BLaER1 (cell line): ENCODE measurements at regions not wholly inside any gene's neighbourhood (a gene's known extent, or its start where the extent isn't known, plus 50 kb on each side); places are given as distances from the start of the nearest gene placed in this dataset.
A peak's percentile ranks its signal among the peaks of the same experiment; 100 is the strongest.

Experiments
- H3K27ac ChIP-seq: shearing (Covaris generic); formaldehyde crosslinking; 2 replicates; pipeline ENCODE4 v1.8.1; 2022
- H3K27me3 ChIP-seq: shearing (Covaris generic); formaldehyde crosslinking; 2 replicates; pipeline ENCODE4 v1.8.1; 2022
- H3K36me3 ChIP-seq: shearing (Covaris generic); formaldehyde crosslinking; 2 replicates; pipeline ENCODE4 v1.8.1; 2022
- H3K4me1 ChIP-seq: shearing (Covaris generic); formaldehyde crosslinking; 2 replicates; pipeline ENCODE4 v1.8.1; 2022
- H3K4me2 ChIP-seq: shearing (Covaris generic); formaldehyde crosslinking; 2 replicates; pipeline ENCODE4 v1.8.1; 2022
- H3K4me3 ChIP-seq: shearing (Covaris generic); formaldehyde crosslinking; 2 replicates; pipeline ENCODE4 v1.8.1; 2022
- H3K9ac ChIP-seq: shearing (Covaris generic); formaldehyde crosslinking; 2 replicates; pipeline ENCODE4 v1.8.1; 2022
- H3K9me3 ChIP-seq: shearing (Covaris generic); formaldehyde crosslinking; 2 replicates; pipeline ENCODE4 v1.8.1; 2022
- H4K20me1 ChIP-seq: shearing (Covaris generic); formaldehyde crosslinking; 2 replicates; pipeline ENCODE4 v1.8.1; 2022
- Cebpa-rat ChIP-seq: shearing (Covaris generic); IDR thresholded peaks from 2 replicates; pipeline ENCODE4 v1.8.1; 2022

DNA sequence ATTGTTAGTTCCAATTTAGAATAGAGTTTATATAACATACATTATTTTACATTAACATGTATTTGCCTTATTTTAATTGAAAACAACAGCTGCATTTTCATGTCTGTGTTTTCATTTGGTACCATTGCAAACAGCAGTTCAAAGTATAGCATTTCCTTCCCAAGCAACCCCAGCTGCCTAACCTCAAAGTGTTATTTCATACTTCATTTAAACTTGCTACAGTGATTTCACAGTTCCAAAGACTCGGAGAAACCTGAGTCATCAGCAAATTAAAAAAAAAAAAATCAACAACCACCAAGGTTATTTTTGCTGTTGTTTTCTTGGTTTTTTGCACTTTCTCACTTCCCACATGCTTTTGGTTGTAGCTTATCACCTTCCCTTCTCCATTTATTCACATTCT, 236.5 kb upstream of the SPHKAP start:
- Histone ChIP-seq H3K4me2 (peak overlapping the region; percentile 44), H3K36me3 (no peaks in the 10 kb centered on the region), H3K4me1 (peaks cover 23% of the 10 kb centered on the region), H3K4me3 (no peak overlapping the region), H3K9me3 (peaks cover 4% of the 10 kb centered on the region; the same call in 1 of the 2 replicates), H3K27ac (no peak overlapping the region), H3K9ac (no peak overlapping the region), H4K20me1 (no peaks in the 10 kb centered on the region), H3K27me3 (no peaks in the 10 kb centered on the region)
- no peak for TF ChIP-seq Cebpa-rat

- TF ChIP-seq Cebpa-rat = no peak
- Histone ChIP-seq H3K36me3 (no peaks in the 10 kb centered on the region), H4K20me1 (no peaks in the 10 kb centered on the region), H3K27ac (no peak overlapping the region), H3K27me3 (no peaks in the 10 kb centered on the region), H3K4me3 (no peak overlapping the region), H3K9me3 (peaks cover 4% of the 10 kb centered on the region; the same call in 1 of the 2 replicates), H3K9ac (no peak overlapping the region), H3K4me1 (peaks cover 23% of the 10 kb centered on the region), H3K4me2 (0 out of 2 replicates have a peak overlapping the region, but pooled peaks have one; percentile 44)
These were observed 236.0 kb upstream of the SPHKAP start for GRCh38 chr2:228417526-228417925.

GRCh38 chr2:228410061-228410460, 228.6 kb upstream of the SPHKAP start:
- Histone ChIP-seq H4K20me1 (no peaks in the 10 kb centered on the region), H3K4me2 (no peak overlapping the region), H3K4me3 (no peak overlapping the region), H3K4me1 (no peaks in the 10 kb centered on the region), H3K9ac (no peak overlapping the region), H3K36me3 (no peaks in the 10 kb centered on the region), H3K27ac (no peak overlapping the region), H3K27me3 (no peaks in the 10 kb centered on the region), H3K9me3 (no peaks in the 10 kb centered on the region)
- no peak for TF ChIP-seq Cebpa-rat

- Histone ChIP-seq H3K36me3 (no peaks in the 10 kb centered on the region), H3K4me1 (no peaks in the 10 kb centered on the region), H3K4me2 (no peak overlapping the region), H3K9me3 (no peaks in the 10 kb centered on the region), H4K20me1 (no peaks in the 10 kb centered on the region), H3K9ac (no peak overlapping the region), H3K27me3 (no peaks in the 10 kb centered on the region), H3K27ac (no peak overlapping the region), H3K4me3 (no peak overlapping the region)
- no peak for TF ChIP-seq Cebpa-rat
These were observed 228.0 kb upstream of the SPHKAP start for GRCh38 chr2:228409493-228409892.

GRCh38 chr2:228408529-228409227, 227.2 kb upstream of the SPHKAP start:
- Histone ChIP-seq H3K4me1 (no peaks in the 10 kb centered on the region), H4K20me1 (no peaks in the 10 kb centered on the region), H3K4me3 (no peak overlapping the region), H3K27ac (no peak overlapping the region), H3K9me3 (no peaks in the 10 kb centered on the region), H3K27me3 (no peaks in the 10 kb centered on the region), H3K9ac (no peak overlapping the region), H3K36me3 (no peaks in the 10 kb centered on the region), H3K4me2 (no peak overlapping the region)
- no peak for TF ChIP-seq Cebpa-rat

DNA sequence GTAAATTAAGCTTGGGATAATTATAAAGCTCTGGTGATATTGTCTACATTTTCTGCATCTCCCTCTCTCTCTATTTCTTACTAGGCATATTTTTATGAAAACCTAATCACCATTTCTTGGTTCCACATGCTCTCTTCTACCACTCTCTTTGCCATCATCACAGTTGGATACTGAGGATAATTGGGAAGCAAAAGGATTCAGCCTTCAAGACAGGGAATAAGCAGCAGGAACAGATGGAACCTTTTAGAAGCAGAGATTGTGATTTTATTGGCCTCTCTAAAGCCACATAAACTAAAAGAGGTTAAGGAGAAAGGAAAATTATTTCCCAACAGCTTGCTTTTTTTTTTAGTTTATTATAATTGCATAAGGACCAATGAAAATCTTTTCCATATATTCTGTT, 226.3 kb upstream of the SPHKAP start:
- H3K9ac ChIP-seq = no peak overlapping the region

GRCh38 chr2:228401065-228401912, 219.8 kb upstream of the SPHKAP start:
- Histone ChIP-seq H3K4me2 (peak overlapping the region; percentile 31), H3K27ac (no peak overlapping the region)

More for the DNA sequence above, 226.3 kb upstream of the SPHKAP start:
- no peak overlapping the region for H3K4me2 ChIP-seq
- H3K9me3 ChIP-seq = no peaks in the 10 kb centered on the region
- no peaks in the 10 kb centered on the region for H3K4me1 ChIP-seq
- no peak overlapping the region for H3K4me3 ChIP-seq
- no peaks in the 10 kb centered on the region for H4K20me1 ChIP-seq
- no peaks in the 10 kb centered on the region for H3K27me3 ChIP-seq
- H3K36me3 ChIP-seq = no peaks in the 10 kb centered on the region
- TF ChIP-seq Cebpa-rat = no peak
- no peak overlapping the region for H3K27ac ChIP-seq

GRCh38 chr2:228387776-228388175, 206.3 kb upstream of the SPHKAP start:
- no peak for TF ChIP-seq Cebpa-rat

More at GRCh38 chr2:228401065-228401912, 219.8 kb upstream of the SPHKAP start:
- no peaks in the 10 kb centered on the region for H3K27me3 ChIP-seq
- peaks cover 13% of the 10 kb centered on the region for H3K4me1 ChIP-seq
- no peaks in the 10 kb centered on the region for H4K20me1 ChIP-seq
- peaks cover 8% of the 10 kb centered on the region for H3K9me3 ChIP-seq
- no peak for TF ChIP-seq Cebpa-rat
- H3K9ac ChIP-seq = no peak overlapping the region
- no peak overlapping the region for H3K4me3 ChIP-seq
- H3K36me3 ChIP-seq = no peaks in the 10 kb centered on the region

GRCh38 chr2:228378696-228379425, 197.4 kb upstream of the SPHKAP start:
- Histone ChIP-seq H3K9ac (no peak overlapping the region), H3K27me3 (no peaks in the 10 kb centered on the region), H3K27ac (no peak overlapping the region), H3K4me3 (no peak overlapping the region), H3K9me3 (no peaks in the 10 kb centered on the region), H3K4me2 (no peak overlapping the region), H3K4me1 (peaks cover 16% of the 10 kb centered on the region), H4K20me1 (no peaks in the 10 kb centered on the region), H3K36me3 (no peaks in the 10 kb centered on the region)
- no peak for TF ChIP-seq Cebpa-rat

More at GRCh38 chr2:228387776-228388175, 206.3 kb upstream of the SPHKAP start:
- Histone ChIP-seq H4K20me1 (no peaks in the 10 kb centered on the region), H3K27ac (no peak overlapping the region), H3K36me3 (no peaks in the 10 kb centered on the region), H3K4me2 (no peak overlapping the region), H3K9ac (no peak overlapping the region), H3K27me3 (no peaks in the 10 kb centered on the region), H3K4me1 (no peaks in the 10 kb centered on the region), H3K9me3 (no peaks in the 10 kb centered on the region), H3K4me3 (no peak overlapping the region)
